ENCODE measurements at regions not wholly inside any gene's neighbourhood (a gene's known extent, or its start where the extent isn't known, plus 50 kb on each side); places are given as distances from the start of the nearest gene placed in this dataset.
"Not testable (repeated sequence)": the region's sequence is repeated elsewhere in the genome, so short reads cannot be mapped to it uniquely, and the experiment has no call there.

GRCh38 chr17:45554479-45554878, 64.0 kb upstream of the PLEKHM1 start:
- intact Hi-C loops (cut with micrococcal nuclease); ATAC-seq; DNase-seq: not testable (repeated sequence)

DNA sequence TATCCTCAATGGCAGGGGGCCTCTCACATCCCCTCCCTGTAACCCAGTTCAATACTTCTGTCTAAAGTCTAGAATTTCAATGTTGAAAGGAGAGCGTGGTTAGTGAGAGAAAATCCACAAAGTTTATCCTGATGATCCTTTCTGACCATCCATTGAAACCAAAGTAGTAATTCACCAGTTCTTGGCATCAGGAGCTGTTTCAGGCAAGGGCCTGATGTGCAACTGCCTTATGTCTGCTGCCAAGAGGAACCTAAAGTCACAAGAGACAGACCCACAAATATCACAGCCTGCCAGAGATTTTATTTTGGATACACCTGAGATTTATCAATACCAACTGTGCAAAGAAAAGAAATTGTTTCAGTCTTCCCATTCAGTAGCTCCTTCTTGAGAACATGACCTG, 68.3 kb upstream of the PLEKHM1 start:
- intact Hi-C loops (cut with micrococcal nuclease); ATAC-seq; DNase-seq: not testable (repeated sequence)

DNA sequence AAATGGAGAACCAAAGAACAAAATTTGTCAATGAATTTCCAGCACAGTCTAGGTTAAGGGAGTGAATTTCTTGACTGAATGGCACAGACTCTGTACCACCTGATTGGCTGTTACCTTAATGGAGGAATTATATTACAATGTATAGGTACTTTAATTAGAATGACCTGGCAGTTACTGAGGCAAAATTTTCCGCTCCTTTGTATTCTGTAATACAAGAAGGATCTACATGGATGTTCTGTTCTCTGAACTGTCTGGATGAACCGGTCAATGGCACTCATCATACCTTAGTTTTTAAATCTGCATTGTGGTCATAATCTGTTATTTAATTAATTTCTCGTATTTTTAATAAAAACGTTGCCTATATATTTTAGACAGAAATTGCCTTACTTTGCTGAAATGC, 72.3 kb upstream of the PLEKHM1 start:
- ATAC-seq; DNase-seq; intact Hi-C loops (cut with micrococcal nuclease): not testable (repeated sequence)

DNA sequence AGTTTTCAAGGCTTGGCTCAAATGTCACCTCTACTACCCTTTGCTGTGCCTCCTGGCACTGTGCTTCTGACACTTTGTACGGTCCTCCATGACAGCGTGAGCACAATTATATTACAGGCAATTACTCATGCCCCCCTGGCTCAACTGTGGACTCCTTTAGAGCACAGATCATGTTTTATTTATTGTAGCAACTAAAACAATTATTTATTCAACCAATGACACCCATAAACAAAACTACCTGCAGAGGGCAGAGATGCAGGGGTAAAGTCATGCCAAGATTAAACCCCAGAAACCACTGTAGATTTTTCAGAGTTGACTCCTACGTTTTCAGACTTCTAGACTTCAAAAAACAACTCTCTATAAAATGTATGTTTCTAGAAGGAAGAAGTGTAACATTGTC, 72.8 kb upstream of the PLEKHM1 start:
- intact Hi-C loops (cut with micrococcal nuclease); DNase-seq; ATAC-seq: not testable (repeated sequence)

- ATAC-seq; DNase-seq; intact Hi-C loops (cut with micrococcal nuclease): not testable (repeated sequence)
These were observed 77.8 kb upstream of the PLEKHM1 start for GRCh38 chr17:45568275-45568674.

- ATAC-seq; DNase-seq; intact Hi-C loops (cut with micrococcal nuclease): not testable (repeated sequence)
These were observed 82.8 kb upstream of the PLEKHM1 start for GRCh38 chr17:45573326-45573725.

GRCh38 chr17:45573924-45574770, 83.6 kb upstream of the PLEKHM1 start:
- intact Hi-C loops (cut with micrococcal nuclease): no loop called here
- no peak for ATAC-seq

DNA sequence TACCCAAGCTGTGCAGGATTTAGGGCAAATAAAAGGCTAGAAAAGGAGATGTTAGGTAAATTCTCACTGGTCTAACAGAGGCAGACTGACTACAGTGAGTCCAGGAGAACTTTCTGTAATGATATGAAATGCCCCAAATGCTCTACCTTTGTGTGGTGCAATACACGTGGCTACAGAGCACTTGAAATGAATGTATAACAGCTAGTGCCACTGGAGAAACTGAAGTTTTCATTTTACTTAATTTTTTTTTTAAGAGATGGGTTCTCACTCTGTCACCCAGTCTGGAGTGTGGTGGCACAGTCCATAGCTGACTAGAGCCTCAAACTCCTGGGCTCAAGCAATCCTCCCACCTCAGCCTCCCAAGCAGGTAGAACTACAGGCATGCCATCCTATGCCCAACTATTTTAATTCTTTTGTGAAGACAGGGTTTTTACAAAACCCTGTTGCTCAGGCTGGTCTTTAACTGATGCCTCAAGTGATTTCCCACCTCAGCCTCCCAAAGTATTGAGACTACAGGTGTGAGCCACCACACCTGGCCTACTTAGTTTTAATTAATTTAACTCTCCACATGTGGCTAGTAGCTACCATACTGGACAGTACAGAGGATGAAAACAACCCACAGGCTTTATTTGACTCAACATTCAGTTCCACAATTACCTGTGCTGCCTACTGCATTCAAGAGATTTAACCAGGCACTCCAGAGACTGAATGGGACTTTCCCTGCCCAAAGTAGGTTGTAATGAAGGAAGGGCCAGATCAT, 84.8 kb upstream of the PLEKHM1 start:
- DNase-seq: no peak
- intact Hi-C loops (cut with micrococcal nuclease): no loop called here
- ATAC-seq: no peak

More at GRCh38 chr17:45573924-45574770, 83.6 kb upstream of the PLEKHM1 start:
- DNase-seq: no peak

DNA sequence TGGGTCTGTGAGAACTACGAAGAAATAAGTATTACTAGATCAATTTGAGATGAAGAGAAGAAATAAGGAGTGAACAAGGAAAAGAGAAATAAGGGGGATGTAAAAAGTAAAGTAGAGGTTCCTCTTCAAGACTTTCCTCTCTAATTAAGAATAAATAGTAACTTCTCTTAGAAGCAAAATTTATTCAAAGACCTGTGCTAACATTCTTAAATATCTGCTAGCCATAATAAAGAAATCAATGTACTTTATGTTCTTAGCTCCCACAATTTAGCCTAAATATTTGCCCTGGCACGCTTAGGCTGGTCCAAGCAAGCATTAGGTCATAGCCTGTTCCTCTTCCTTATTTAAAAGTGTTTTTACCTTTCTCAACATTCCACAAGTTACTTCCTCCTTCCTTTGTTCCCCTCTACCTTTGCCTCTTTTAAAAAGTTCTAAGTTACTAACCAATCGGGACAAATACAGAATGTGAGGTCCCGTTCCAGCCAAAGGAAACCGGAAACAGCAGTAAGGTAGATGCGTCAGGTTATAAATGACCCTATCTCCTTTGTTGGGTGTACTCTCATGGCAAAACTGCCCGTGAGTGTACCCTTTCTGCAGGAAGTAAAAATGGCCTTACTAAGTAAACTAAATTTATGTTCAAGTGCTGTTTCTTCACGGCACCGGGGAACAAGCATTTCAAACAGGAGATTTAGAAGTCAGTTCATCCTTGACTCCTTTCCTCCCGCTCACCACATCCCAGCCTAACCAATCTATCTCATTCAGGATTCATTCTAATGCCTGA, 86.2 kb upstream of the PLEKHM1 start:
- intact Hi-C loops (cut with micrococcal nuclease); DNase-seq: not testable (repeated sequence)

GRCh38 chr17:45577571-45578279, 87.2 kb upstream of the PLEKHM1 start:
- DNase-seq: no peak
- no peak for ATAC-seq
- intact Hi-C loops (cut with micrococcal nuclease): no loop called here

More for the DNA sequence above, 86.2 kb upstream of the PLEKHM1 start:
- not testable (repeated sequence) for ATAC-seq

DNA sequence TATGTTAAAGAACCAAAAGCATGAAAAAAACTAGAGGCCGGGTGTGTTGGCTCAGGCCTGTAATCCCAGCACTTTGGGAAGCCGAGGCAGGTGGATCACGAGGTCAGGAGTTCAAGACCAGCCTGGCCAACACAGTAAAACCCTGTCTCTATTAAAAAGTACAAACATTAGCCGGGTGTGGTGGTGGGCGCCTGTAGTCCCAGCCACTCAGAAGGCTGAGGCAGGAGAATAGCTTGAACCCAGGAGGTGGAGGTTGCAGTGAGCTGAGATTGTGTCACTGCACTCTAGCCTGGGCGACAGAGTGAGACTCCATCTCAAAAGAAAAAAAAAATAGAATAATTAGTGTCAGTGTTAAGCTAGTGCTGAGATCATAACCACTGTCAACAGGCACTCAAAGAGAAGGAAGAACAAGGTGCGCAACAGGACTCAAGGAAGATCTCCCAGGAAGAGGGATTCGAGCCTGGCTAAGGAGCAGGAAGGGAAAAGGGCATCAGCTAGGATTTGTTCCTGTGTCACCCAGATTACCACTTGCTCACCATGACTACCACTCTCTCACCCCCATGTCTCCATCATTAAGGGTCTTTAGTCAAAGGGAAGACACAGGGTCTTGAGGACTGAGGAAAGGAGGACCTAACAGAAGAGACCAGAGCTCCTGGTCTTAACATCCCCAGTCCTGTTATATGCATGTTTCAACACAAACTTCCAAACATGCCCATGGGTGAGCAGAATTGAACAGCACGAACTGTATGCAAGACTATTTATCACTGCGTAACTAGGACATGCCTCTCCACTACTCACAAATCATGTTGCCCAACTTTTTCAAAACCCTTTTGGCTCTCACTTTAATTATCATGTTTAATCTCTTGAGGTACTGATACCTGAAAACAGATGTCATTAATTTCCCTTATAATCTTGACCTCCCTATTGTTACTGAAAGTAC, 88.3 kb upstream of the PLEKHM1 start:
- DNase-seq: no peak
- intact Hi-C loops (cut with micrococcal nuclease): no loop called here
- no peak for ATAC-seq

DNA sequence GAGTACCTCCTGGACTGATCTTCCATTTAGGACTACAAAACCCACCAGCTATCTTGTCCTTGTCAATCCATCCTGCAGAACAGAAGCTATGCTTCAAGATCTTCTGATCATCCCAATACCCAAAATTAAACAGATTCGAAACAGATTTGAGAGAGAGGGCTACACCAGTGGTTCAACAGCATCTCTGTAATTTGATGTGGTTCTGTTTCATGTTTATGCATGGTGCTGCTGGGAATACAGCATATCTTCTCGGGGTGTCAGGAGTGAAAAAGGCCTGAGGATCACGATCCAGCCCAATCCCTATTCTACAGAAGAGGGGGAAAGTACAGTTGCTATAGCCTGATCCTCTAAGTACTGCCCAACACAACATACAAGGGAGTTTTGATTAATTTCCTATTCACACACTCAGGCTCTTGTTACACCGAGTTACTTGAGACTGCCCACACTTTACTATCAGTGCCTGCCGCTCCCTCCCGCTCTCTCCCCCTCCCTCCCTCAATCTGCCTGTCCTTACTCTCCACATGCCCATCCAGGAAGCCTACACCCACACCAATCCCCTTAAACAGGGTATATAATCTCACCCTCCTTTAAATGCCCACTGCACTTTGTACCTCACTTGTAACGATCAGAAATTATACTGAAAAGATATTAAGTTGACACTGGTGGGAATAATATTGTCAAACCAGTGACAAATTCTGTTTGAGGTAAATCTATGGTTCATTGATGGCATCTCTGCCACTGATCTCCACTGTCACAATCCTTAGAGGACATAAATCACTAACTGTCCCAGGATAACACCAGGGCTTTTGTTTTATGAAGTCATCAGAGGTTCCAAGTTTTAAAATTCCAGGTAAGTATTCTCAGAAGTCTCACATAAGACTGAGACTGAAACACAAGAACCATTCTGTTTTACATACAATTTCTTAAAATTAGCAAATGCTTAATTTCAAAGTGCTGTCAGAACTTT, 89.3 kb upstream of the PLEKHM1 start:
- DNase-seq: no peak
- intact Hi-C loops (cut with micrococcal nuclease): no loop called here
- no peak for ATAC-seq

GRCh38 chr17:45580924-45581323, 90.4 kb upstream of the PLEKHM1 start:
- intact Hi-C loops (cut with micrococcal nuclease): no loop called here
- ATAC-seq (no peak), DNase-seq (no peak)

DNA sequence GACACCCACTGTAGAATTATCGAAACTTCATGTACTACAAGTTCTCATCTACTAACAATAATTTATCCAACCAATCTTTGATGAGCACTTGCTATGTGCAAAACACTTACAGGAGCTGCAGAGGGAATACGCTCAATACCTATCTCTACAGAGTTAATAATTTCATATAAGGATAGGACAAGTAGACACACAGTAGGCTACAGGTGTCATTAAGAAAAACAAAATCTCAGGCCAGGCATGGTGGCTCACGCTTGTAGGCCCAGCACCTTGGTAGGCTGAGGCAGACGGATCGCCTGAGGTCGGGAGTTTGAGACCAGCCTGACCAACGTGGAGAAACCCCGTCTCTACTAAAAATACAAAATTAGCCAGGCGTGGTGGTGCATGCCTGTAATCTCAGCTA, 91.3 kb upstream of the PLEKHM1 start:
- intact Hi-C loops (cut with micrococcal nuclease): no loop called here
- ATAC-seq (no peak), DNase-seq (no peak)

DNA sequence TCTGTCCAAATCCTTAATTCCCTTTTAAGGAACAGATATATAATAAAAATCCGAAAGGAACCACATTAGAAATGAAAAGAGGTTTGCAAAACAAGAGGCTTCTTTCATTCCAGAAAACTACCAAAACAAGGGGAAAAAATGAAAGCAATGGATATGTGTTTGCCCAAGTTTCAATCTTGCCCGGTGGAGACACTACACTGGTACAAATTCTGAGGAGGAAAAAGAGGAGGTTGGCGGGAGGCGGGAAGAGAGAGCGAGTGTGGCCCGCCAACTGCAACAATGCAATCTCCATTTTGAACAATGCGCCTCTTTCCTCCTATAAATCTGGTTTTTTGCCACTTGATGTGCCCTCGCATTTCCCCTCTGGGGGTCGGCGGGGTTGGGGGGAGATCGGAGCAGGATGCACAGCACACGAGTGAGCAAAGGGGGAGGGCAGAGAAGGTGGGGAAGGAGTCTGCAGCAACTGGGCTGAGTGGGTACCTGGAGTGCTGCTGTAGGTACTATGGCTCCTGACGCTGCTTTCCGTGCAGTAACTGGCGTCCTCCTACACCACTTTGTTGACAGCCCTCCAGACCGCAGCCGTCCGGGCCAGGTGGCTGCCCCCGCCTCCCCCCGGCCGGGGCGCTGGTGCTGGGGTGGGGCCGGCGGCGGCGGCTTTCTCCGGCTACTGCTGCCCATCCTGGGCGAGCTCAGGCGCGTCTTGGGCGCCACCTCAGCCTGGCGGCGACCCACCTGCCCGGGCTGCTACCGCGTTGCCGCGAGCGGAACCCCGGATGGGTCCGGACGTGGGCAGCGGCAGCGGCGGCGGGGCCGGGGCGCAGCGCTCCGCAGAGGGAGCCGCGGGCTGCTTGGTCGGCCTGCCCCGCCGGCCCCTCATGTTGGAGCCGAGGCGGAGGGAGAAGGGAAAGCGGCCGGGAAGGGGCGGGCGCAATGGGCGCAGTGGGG, 93.8 kb upstream of the PLEKHM1 start:
- DNase-seq (peak; percentile 64), ATAC-seq (peak; percentile 35)
- intact Hi-C loops (cut with micrococcal nuclease): no loop called here

All from left ventricle myocardium superior (tissue), 1 donor.